ENCODE measurements at regions not wholly inside any gene's neighbourhood (a gene's known extent, or its start where the extent isn't known, plus 50 kb on each side); places are given as distances from the start of the nearest gene placed in this dataset.

GRCh38 chr16:22675745-22676540 lies 138.0 kb upstream of the HS3ST2 start:
- H3K27ac Mint-ChIP-seq (ENCODE audit: unreplicated experiment), result no peak overlapping the region
- Histone ChIP-seq H3K27me3 (replicated peaks; ENCODE audit: control insufficient read depth, insufficient read depth, low read length) (peaks cover 2% of the 10 kb centered on the region), H3K4me3 (ENCODE audit: low read depth, low read length) (no peak overlapping the region), H3K9me3 (no peaks in the 10 kb centered on the region), H3K4me1 (0 out of 2 replicates have a peak, but pooled peaks cover 5% of the 10 kb centered on the region), H3K36me3 (ENCODE audit: control insufficient read depth, insufficient read depth, low read length) (no peaks in the 10 kb centered on the region)
- DNase-seq, result no peak
- no peaks in the 10 kb centered on the region for H3K27me3 Mint-ChIP-seq (ENCODE audit: insufficient read depth, unreplicated experiment)
- H3K9me3 Mint-ChIP-seq (ENCODE audit: unreplicated experiment), result no peaks in the 10 kb centered on the region
- ChIA-PET POLR2A (no interaction called here), CTCF (no interaction called here)
- no peak overlapping the region for H3K4me3 Mint-ChIP-seq (ENCODE audit: unreplicated experiment)
- intact Hi-C loops (cut with micrococcal nuclease; ENCODE audit: unreplicated experiment), result no loop called here
- TF ChIP-seq CTCF (IDR thresholded peaks at IDR 0.05; ENCODE audit: insufficient read depth in 1 of 2, low read depth in 1 of 2, low read length in 1 of 2, severe bottlenecking in 1 of 2, unreplicated experiment in 1 of 2), result no peak
- no peaks in the 10 kb centered on the region for H3K4me1 Mint-ChIP-seq (ENCODE audit: low read depth, unreplicated experiment)
- H3K36me3 Mint-ChIP-seq (ENCODE audit: insufficient read depth, unreplicated experiment), result no peaks in the 10 kb centered on the region
- no TSS peak for BruUV-seq (replicated peaks)

GRCh38 chr16:22677024-22677830 lies 136.7 kb upstream of the HS3ST2 start:
- no peak for TF ChIP-seq CTCF (IDR thresholded peaks at IDR 0.05; ENCODE audit: insufficient read depth in 1 of 2, low read depth in 1 of 2, low read length in 1 of 2, severe bottlenecking in 1 of 2, unreplicated experiment in 1 of 2)
- H3K4me1 ChIP-seq, result 0 out of 2 replicates have a peak, but pooled peaks cover 5% of the 10 kb centered on the region
- no peak overlapping the region for H3K4me3 ChIP-seq (ENCODE audit: low read depth, low read length)
- no peak for DNase-seq
- no peak overlapping the region for H3K27ac Mint-ChIP-seq (ENCODE audit: unreplicated experiment)
- intact Hi-C loops (cut with micrococcal nuclease; ENCODE audit: unreplicated experiment), result no loop called here
- no peak overlapping the region for H3K4me3 Mint-ChIP-seq (ENCODE audit: unreplicated experiment)
- ChIA-PET POLR2A (no interaction called here), CTCF (no interaction called here)
- H3K9me3 ChIP-seq, result no peaks in the 10 kb centered on the region
- peaks cover 2% of the 10 kb centered on the region for H3K27me3 ChIP-seq (replicated peaks; ENCODE audit: control insufficient read depth, insufficient read depth, low read length)
- no peaks in the 10 kb centered on the region for H3K27me3 Mint-ChIP-seq (ENCODE audit: insufficient read depth, unreplicated experiment)
- H3K9me3 Mint-ChIP-seq (ENCODE audit: unreplicated experiment), result no peaks in the 10 kb centered on the region
- no peaks in the 10 kb centered on the region for H3K36me3 ChIP-seq (ENCODE audit: control insufficient read depth, insufficient read depth, low read length)
- H3K36me3 Mint-ChIP-seq (ENCODE audit: insufficient read depth, unreplicated experiment), result no peaks in the 10 kb centered on the region
- no TSS peak for BruUV-seq (replicated peaks)
- H3K4me1 Mint-ChIP-seq (ENCODE audit: low read depth, unreplicated experiment), result no peaks in the 10 kb centered on the region

GRCh38 chr16:22678311-22678710 lies 135.7 kb upstream of the HS3ST2 start:
- Mint-ChIP-seq H3K9me3 (ENCODE audit: unreplicated experiment) (no peaks in the 10 kb centered on the region), H3K4me3 (ENCODE audit: unreplicated experiment) (no peak overlapping the region), H3K27ac (ENCODE audit: unreplicated experiment) (no peak overlapping the region), H3K36me3 (ENCODE audit: insufficient read depth, unreplicated experiment) (no peaks in the 10 kb centered on the region), H3K4me1 (ENCODE audit: low read depth, unreplicated experiment) (no peaks in the 10 kb centered on the region), H3K27me3 (ENCODE audit: insufficient read depth, unreplicated experiment) (no peaks in the 10 kb centered on the region)
- Histone ChIP-seq H3K9me3 (no peaks in the 10 kb centered on the region), H3K4me3 (ENCODE audit: low read depth, low read length) (no peak overlapping the region), H3K36me3 (ENCODE audit: control insufficient read depth, insufficient read depth, low read length) (no peaks in the 10 kb centered on the region), H3K4me1 (0 out of 2 replicates have a peak, but pooled peaks cover 5% of the 10 kb centered on the region), H3K27me3 (replicated peaks; ENCODE audit: control insufficient read depth, insufficient read depth, low read length) (peaks cover 2% of the 10 kb centered on the region)
- no peak for TF ChIP-seq CTCF (IDR thresholded peaks at IDR 0.05; ENCODE audit: insufficient read depth in 1 of 2, low read depth in 1 of 2, low read length in 1 of 2, severe bottlenecking in 1 of 2, unreplicated experiment in 1 of 2)
- CTCF ChIA-PET, result no interaction called here
- POLR2A ChIA-PET, result no interaction called here
- intact Hi-C loops (cut with micrococcal nuclease; ENCODE audit: unreplicated experiment), result no loop called here
- no peak for DNase-seq
- no TSS peak for BruUV-seq (replicated peaks)

Data from Caco-2 (cell line).